Progenitor cell of endocrine pancreas (in vitro differentiated cells): ENCODE measurements at regions not wholly inside any gene's neighbourhood (a gene's known extent, or its start where the extent isn't known, plus 50 kb on each side); places are given as distances from the start of the nearest gene placed in this dataset.

Experiments used
- DNase-seq: peaks from one replicate; pipeline ENCODE4 v3.0.0; 2021; ENCODE audit warnings: low spot score; ENCODE audit not compliant: unreplicated experiment
- H3K27ac Mint-ChIP-seq: 2 replicates; pipeline ENCODE4 v1.8.0; 2021; ENCODE audit warnings: mild to moderate bottlenecking, moderate library complexity, mixed read lengths
- H3K27me3 Mint-ChIP-seq: 2 replicates; pipeline ENCODE4 v1.8.0; 2021; ENCODE audit warnings: mixed read lengths
- H3K36me3 Mint-ChIP-seq: 2 replicates; pipeline ENCODE4 v1.8.0; 2022; ENCODE audit warnings: mixed read lengths; ENCODE audit not compliant: insufficient read depth
- H3K4me1 Mint-ChIP-seq: 2 replicates; pipeline ENCODE4 v1.8.0; 2021; ENCODE audit warnings: low read depth, mixed read lengths
- H3K4me3 Mint-ChIP-seq: 2 replicates; pipeline ENCODE4 v1.8.0; 2021; ENCODE audit warnings: low read depth, mild to moderate bottlenecking, moderate library complexity, mixed read lengths
- H3K9me3 Mint-ChIP-seq: 2 replicates; pipeline ENCODE4 v1.8.0; 2021; ENCODE audit warnings: low read depth, mixed read lengths
- CTCF ChIP-seq: fragments of 200-600 bp; sonication (generic); IDR thresholded peaks from one replicate; pipeline ENCODE4 v1.5.0; 2021; ENCODE audit warnings: antibody characterized with exemption, mild to moderate bottlenecking; ENCODE audit not compliant: unreplicated experiment

- H3K4me1 Mint-ChIP-seq: peaks cover 27% of the 10 kb centered on the region
- H3K36me3 Mint-ChIP-seq: no peaks in the 10 kb centered on the region
- H3K4me3 Mint-ChIP-seq: no peak overlapping the region
- no peak for DNase-seq
- H3K27ac Mint-ChIP-seq: peak overlapping the region; percentile 76
- no peak for TF ChIP-seq CTCF
- H3K27me3 Mint-ChIP-seq: no peaks in the 10 kb centered on the region
- no peaks in the 10 kb centered on the region for H3K9me3 Mint-ChIP-seq
Measured at GRCh38 chr12:75666126-75666938, 154.9 kb upstream of the KRR1 start.

GRCh38 chr12:75665216-75665615 lies 153.8 kb upstream of the KRR1 start:
- no peaks in the 10 kb centered on the region for H3K9me3 Mint-ChIP-seq
- no peaks in the 10 kb centered on the region for H3K27me3 Mint-ChIP-seq
- no peaks in the 10 kb centered on the region for H3K36me3 Mint-ChIP-seq
- H3K27ac Mint-ChIP-seq: no peak overlapping the region
- H3K4me3 Mint-ChIP-seq: no peak overlapping the region
- H3K4me1 Mint-ChIP-seq: peaks cover 27% of the 10 kb centered on the region
- TF ChIP-seq CTCF: no peak
- DNase-seq: no peak

GRCh38 chr12:75662511-75663159 lies 151.2 kb upstream of the KRR1 start:
- DNase-seq: no peak
- Mint-ChIP-seq H3K9me3 (no peaks in the 10 kb centered on the region), H3K36me3 (no peaks in the 10 kb centered on the region), H3K27ac (no peak overlapping the region), H3K4me1 (peaks cover 30% of the 10 kb centered on the region), H3K27me3 (no peaks in the 10 kb centered on the region), H3K4me3 (no peak overlapping the region)
- TF ChIP-seq CTCF: no peak

- peaks cover 23% of the 10 kb centered on the region for H3K4me1 Mint-ChIP-seq
- TF ChIP-seq CTCF: no peak
- no peaks in the 10 kb centered on the region for H3K27me3 Mint-ChIP-seq
- H3K4me3 Mint-ChIP-seq: no peak overlapping the region
- no peaks in the 10 kb centered on the region for H3K9me3 Mint-ChIP-seq
- no peaks in the 10 kb centered on the region for H3K36me3 Mint-ChIP-seq
- no peak for DNase-seq
- H3K27ac Mint-ChIP-seq: no peak overlapping the region
Measured at GRCh38 chr12:75661908-75662307, 150.5 kb upstream of the KRR1 start.

- H3K27ac Mint-ChIP-seq: no peak overlapping the region
- TF ChIP-seq CTCF: no peak
- no peaks in the 10 kb centered on the region for H3K9me3 Mint-ChIP-seq
- H3K27me3 Mint-ChIP-seq: no peaks in the 10 kb centered on the region
- no peak overlapping the region for H3K4me3 Mint-ChIP-seq
- no peaks in the 10 kb centered on the region for H3K36me3 Mint-ChIP-seq
- DNase-seq: no peak
- peaks cover 14% of the 10 kb centered on the region for H3K4me1 Mint-ChIP-seq
Measured at GRCh38 chr12:75660805-75661404, 149.5 kb upstream of the KRR1 start.
